Epithelial cell of proximal tubule (primary cell): ENCODE measurements at regions not wholly inside any gene's neighbourhood (a gene's known extent, or its start where the extent isn't known, plus 50 kb on each side); places are given as distances from the start of the nearest gene placed in this dataset.

Source experiments
- DNase-seq: peaks from one replicate; pipeline ENCODE4 v3.0.0-alpha.2; 2011; ENCODE audit warnings: low read depth
- H3K4me3 ChIP-seq: 2 replicates; pipeline ENCODE4 v1.5.1; 2011; ENCODE audit warnings: low read depth, mild to moderate bottlenecking, low read length
- TF ChIP-seq, protein P1 (sequence below): conservative IDR thresholded peaks from 2 replicates; pipeline ENCODE4 v1.5.1; 2012; ENCODE audit warnings: low read depth, mild to moderate bottlenecking, low read length

DNA sequence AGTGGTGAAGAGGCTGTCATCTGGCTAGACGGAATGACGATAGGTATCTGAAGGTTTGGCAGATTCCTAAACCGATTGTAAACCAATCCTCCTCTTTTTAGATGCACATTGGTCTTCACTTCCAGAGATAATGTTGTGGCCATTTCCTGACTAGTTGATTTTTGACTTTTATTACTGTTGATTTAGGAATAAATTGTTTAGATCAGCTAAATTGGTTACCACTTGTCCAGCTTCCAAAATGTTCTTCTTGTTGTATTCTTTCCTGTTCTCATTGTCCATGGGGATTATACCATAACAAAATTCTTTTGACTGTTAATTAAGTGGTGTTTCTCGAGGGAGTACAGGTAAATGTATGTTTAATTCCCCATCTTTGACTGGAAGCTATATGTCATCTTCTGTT is 119.7 kb downstream of the MACROH2A1 start:
- DNase-seq, result no peak
- no peak overlapping the region for H3K4me3 ChIP-seq
- TF ChIP-seq, protein P1, sequence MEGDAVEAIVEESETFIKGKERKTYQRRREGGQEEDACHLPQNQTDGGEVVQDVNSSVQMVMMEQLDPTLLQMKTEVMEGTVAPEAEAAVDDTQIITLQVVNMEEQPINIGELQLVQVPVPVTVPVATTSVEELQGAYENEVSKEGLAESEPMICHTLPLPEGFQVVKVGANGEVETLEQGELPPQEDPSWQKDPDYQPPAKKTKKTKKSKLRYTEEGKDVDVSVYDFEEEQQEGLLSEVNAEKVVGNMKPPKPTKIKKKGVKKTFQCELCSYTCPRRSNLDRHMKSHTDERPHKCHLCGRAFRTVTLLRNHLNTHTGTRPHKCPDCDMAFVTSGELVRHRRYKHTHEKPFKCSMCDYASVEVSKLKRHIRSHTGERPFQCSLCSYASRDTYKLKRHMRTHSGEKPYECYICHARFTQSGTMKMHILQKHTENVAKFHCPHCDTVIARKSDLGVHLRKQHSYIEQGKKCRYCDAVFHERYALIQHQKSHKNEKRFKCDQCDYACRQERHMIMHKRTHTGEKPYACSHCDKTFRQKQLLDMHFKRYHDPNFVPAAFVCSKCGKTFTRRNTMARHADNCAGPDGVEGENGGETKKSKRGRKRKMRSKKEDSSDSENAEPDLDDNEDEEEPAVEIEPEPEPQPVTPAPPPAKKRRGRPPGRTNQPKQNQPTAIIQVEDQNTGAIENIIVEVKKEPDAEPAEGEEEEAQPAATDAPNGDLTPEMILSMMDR, result no peak

DNA sequence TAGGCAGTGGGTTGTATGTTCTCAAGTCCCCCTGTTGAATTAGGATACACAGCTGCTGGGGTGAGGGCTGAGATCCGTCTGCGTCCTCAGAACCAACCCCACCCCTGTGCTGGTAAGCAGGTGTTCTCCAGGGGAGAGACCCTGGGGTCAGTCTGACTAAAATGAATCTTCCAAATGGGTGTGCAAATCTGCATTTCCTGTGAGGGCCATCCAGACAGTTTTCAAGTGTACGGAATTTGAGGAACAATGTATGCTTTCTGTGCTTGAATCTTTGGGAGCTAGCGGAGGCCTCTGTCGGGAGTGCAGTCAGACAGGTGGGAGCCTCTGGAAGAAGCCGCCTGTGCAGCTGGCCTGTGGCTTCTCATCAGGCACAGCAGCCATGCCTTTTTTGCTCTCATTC is 122.9 kb downstream of the MACROH2A1 start:
- no peak for DNase-seq
- H3K4me3 ChIP-seq, result no peak overlapping the region
- TF ChIP-seq, protein P1, result no peak

DNA sequence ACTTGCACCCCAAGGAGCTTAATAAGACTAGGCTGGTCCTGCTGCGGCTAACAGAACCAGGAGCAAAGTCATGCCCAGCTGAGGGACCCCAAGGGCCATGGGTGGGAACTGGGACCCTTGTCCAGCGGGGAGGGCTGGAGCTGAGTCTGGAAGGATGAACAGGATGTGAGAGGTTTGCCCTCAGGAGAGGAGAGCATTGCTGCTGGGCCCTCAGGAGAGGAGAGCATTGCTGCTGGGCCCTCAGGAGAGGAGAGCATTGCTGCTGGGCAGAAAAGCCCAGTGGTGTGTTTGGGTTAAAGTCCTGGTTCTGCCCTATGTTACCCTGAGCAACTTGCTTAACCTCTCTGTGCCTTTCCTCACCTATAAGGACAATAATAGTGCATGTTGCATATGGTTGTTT is 125.8 kb downstream of the MACROH2A1 start:
- H3K4me3 ChIP-seq, result no peak overlapping the region
- TF ChIP-seq, protein P1, result no peak
- DNase-seq, result no peak

DNA sequence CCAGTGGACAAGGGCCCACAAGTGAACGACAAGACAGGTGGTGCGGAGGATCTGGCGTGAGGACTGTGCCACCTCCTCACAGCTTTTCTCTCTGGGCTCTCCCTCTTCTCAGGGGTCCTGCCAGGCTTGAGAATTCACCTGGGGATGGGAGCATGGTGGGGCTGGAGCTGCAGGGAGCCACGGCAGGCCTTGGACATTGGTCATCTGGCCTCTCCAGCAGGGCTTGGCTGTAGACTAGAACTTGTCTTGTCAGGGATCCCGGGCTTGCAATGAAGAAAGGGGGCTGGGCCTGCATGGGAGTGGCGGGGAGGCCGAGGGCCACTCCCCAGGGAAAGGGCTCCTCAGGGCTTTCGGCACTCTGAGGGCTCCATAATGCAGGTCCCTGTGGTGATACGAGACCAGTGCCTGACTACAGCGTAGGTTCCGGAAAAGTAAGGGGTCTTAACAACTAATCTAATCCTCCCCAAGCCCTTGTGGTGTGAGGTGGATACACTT is 126.7 kb downstream of the MACROH2A1 start:
- H3K4me3 ChIP-seq, result no peak overlapping the region
- no peak for DNase-seq
- TF ChIP-seq, protein P1, result no peak

DNA sequence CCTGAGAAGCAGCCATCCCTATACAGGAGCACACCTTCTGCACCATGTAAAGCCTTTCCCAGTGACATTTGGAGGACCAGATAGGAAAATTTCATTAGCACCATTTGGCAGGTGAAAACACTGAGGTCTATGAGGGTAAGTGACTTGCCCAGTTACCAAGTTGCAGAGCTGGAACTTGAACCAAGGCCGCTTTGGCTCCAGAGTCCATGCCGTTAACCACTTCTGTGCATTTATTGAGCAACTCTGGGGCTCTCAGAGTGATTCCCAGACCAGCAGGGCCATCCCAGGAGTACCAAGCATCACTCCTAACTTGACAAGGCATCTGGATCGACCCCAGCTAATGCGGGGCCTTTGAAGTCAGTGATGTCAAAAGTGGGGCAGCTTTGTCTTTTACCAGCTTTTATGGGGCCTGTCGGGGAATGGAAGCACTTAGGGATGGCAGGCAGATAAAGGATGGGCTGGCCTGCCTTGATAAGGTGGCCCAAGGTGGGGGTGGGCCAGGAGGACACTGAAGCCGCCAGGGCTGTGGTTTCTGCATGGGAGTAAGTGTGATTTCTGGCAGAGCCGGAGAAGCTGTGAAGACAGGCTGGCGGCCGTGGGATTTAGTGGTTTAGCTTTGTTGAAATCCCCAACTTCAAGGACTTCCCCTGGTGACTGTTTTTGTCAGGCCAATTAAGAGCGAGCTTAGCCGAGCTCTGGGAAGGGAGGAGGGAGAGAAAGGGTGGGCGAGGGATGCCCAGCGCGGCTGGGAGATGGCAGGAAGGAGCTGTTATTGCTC is 127.3 kb downstream of the MACROH2A1 start:
- TF ChIP-seq, protein P1, result no peak
- no peak overlapping the region for H3K4me3 ChIP-seq
- DNase-seq, result no peak

DNA sequence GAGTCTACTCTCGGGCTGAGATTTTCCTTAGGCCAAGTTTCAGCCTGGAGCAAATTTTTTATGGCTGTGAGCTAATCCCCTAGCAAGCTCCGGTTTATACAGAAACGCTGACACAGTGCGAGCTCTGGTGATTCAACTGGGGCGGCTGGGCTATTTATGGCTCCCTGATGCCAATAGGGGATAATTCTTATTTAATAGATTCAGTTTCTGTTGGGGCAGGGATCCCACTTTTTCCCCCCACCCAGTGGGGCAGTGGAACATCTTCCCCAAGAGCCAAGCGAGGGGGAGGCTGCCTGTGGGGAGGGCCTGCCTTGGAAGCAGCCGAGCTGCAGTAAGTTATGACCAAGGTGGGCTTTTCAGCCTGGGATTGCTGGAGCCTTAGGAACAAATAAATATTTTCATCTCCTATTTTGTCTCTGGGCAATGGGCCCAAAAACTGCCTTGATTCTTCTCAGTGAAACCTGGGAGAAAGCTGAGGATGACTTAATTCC is 129.1 kb downstream of the MACROH2A1 start:
- DNase-seq, result no peak
- no peak overlapping the region for H3K4me3 ChIP-seq
- TF ChIP-seq, protein P1, result no peak

DNA sequence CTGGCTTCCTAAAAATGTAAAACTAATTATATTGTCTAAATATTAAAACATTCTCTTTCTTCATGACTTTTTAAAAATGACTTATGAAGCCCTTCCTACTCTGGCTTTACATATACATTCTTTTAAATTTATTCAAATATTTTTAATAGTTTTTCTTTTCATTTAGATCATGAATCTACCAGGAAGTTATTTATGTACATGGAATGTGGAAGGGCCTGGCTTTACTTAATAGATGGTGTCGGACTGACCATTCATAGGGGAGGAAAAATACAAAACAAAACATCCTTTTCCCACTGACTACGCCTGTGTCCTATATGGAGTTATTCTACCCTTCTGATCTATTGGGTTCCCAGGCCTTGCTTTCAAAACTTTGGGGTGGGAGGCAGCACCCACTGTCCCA is 129.8 kb downstream of the MACROH2A1 start:
- no peak overlapping the region for H3K4me3 ChIP-seq
- no peak for DNase-seq
- TF ChIP-seq, protein P1, result no peak
